GM12878 (cell line): ENCODE measurements at regions not wholly inside any gene's neighbourhood (a gene's known extent, or its start where the extent isn't known, plus 50 kb on each side); places are given as distances from the start of the nearest gene placed in this dataset.

Source experiments
- ATAC-seq: fragments of 200-7000 bp; cut with Tn5 transposase; 3 replicates; pipeline ENCODE4 v1.9.1; 2020; ENCODE audit warnings: mild to moderate bottlenecking, moderate library complexity
- BruUV-seq: library from RNA; stranded (reverse); fragments of 400-500 nt; replicated peaks from 2 replicates; lab custom pipeline; 2021; lab: Mats Ljungman, UMichigan
- CTCF ChIA-PET: fragments of 300-600 bp; sonication (Branson Sonifier 250); formaldehyde crosslinking; extraction: SDS; loops from one replicate; lab custom pipeline; 2021; ENCODE audit warnings: inconsistent platforms; lab: Yijun Ruan, JAX
- POLR2A ChIA-PET: fragments of 350-600 bp; formaldehyde crosslinking; extraction: SDS; loops from one replicate; lab custom pipeline; 2021; ENCODE audit warnings: inconsistent platforms; lab: Charles Lee
- RAD21 ChIA-PET: fragments of 300-600 bp; sonication (Branson Sonifier 250); formaldehyde crosslinking; loops from one replicate; lab custom pipeline; 2023; ENCODE audit warnings: antibody characterized with exemption; ENCODE audit not compliant: unreplicated experiment; lab: Charles Lee
- SMC1A ChIA-PET: fragments of 300-600 bp; sonication (Branson Sonifier 250); formaldehyde crosslinking; loops from one replicate; lab custom pipeline; 2023; ENCODE audit not compliant: unreplicated experiment, uncharacterized antibody; lab: Charles Lee
- DNase-seq: peaks from one replicate; pipeline ENCODE4 v3.0.0-alpha.2; 2011; ENCODE audit warnings: low read depth, low spot score
- FAIRE-seq: peaks from 3 replicates; lab custom pipeline; 2011; peaks lifted over from hg19 to GRCh38; lab: Jason Lieb, UNC
- H2AFZ ChIP-seq: 2 replicates; pipeline ENCODE4 v1.6.0; 2011; ENCODE audit warnings: low read depth, low read length, control low read depth; ENCODE audit not compliant: control insufficient read depth
- H3K27ac ChIP-seq: 2 replicates; pipeline ENCODE4 v1.5.1; 2011; ENCODE audit warnings: control low read depth; ENCODE audit not compliant: control insufficient read depth, insufficient read depth
- H3K27me3 ChIP-seq, 2 experiments: replicated peaks in 1 of 2; 2 replicates each; pipeline versions ENCODE4 v1.6.0 to v1.6.1; 2011; ENCODE audit warnings: low read length in 1 of 2; ENCODE audit not compliant: control insufficient read depth in 2 of 2, insufficient read depth in 2 of 2
- H3K36me3 ChIP-seq, 2 experiments: 2 replicates each; pipeline ENCODE4 v1.5.1; 2011; ENCODE audit warnings: low read length in 1 of 2; ENCODE audit not compliant: control insufficient read depth in 2 of 2, insufficient read depth in 2 of 2
- H3K4me1 ChIP-seq: 2 replicates; pipeline ENCODE4 v1.6.1; 2011; ENCODE audit warnings: mild to moderate bottlenecking, low read length, moderate library complexity, mixed read lengths; ENCODE audit not compliant: control insufficient read depth, insufficient read depth
- H3K4me2 ChIP-seq: 2 replicates; pipeline ENCODE4 v1.6.0; 2011; ENCODE audit warnings: control low read depth; ENCODE audit not compliant: control insufficient read depth, insufficient read depth
- H3K4me3 ChIP-seq: fragments of 200-600 bp; sonication (generic); 2 replicates; pipeline ENCODE4 v1.5.1; 2016
- H3K79me2 ChIP-seq: 2 replicates; pipeline ENCODE4 v1.6.0; 2011; ENCODE audit warnings: low read length; ENCODE audit not compliant: control insufficient read depth, insufficient read depth
- H3K9ac ChIP-seq: 2 replicates; pipeline ENCODE4 v1.8.0; 2011; ENCODE audit warnings: low read length, control low read depth, mixed read lengths; ENCODE audit not compliant: control insufficient read depth, insufficient read depth
- H3K9me3 ChIP-seq: replicated peaks from 3 replicates; pipeline ENCODE4 v1.5.1; 2011; ENCODE audit warnings: mild to moderate bottlenecking, low read length; ENCODE audit not compliant: control insufficient read depth, insufficient read depth
- H4K20me1 ChIP-seq: 2 replicates; pipeline ENCODE4 v1.6.0; 2011; ENCODE audit not compliant: control insufficient read depth, insufficient read depth
- ESRRA ChIP-seq: IDR thresholded peaks from 2 replicates; pipeline ENCODE4 v1.6.1; 2012; ENCODE audit warnings: mild to moderate bottlenecking, low read length, improper control_type of control experiment
- JUND ChIP-seq: IDR thresholded peaks from 2 replicates; pipeline ENCODE4 v1.6.1; 2012; ENCODE audit warnings: low read depth, mild to moderate bottlenecking, low read length, improper control_type of control experiment, moderate library complexity
- KLF5 ChIP-seq: fragments of 450-650 bp; IDR thresholded peaks from 2 replicates; pipeline ENCODE4 v1.6.1; 2014; ENCODE audit warnings: mild to moderate bottlenecking; ENCODE audit not compliant: partially characterized antibody
- MEF2B ChIP-seq: fragments of 450-650 bp; IDR thresholded peaks from 2 replicates; pipeline ENCODE4 v1.6.1; 2018; ENCODE audit warnings: mild to moderate bottlenecking, moderate library complexity; ENCODE audit not compliant: partially characterized antibody, poor library complexity, severe bottlenecking
- RAD51 ChIP-seq: fragments of 450-650 bp; IDR thresholded peaks from 2 replicates; pipeline ENCODE4 v1.6.1; 2016; ENCODE audit warnings: moderate library complexity, mild to moderate bottlenecking, inconsistent platforms
- SMC3 ChIP-seq: IDR thresholded peaks from 2 replicates; pipeline ENCODE4 v1.6.1; 2011; ENCODE audit warnings: low read length, improper control_type of control experiment, borderline replicate concordance
- WGBS: methylation state at CpG from one replicate; pipeline ENCODE4 v1.1.6; 2016; ENCODE audit warnings: low lambda C conversion rate; ENCODE audit not compliant: insufficient replicate concordance, insufficient coverage; ENCODE audit errors: missing lambda C conversion rate; 5-methylcytosine and 5-hydroxymethylcytosine counted together
- in situ Hi-C: fragments of 300-500 bp; cut with MboI; formaldehyde crosslinking; loops from 9 replicates; pipeline ENCODE4 v1.14.3; 2018; ENCODE audit warnings: mixed read lengths
- intact Hi-C: fragments of 100-400 bp; cut with micrococcal nuclease; formaldehyde crosslinking; loops from one replicate; pipeline ENCODE4 v1.14.2; 2022; ENCODE audit not compliant: unreplicated experiment
- TF ChIP-seq, protein P1 (sequence below): fragments of 450-650 bp; formaldehyde crosslinking; IDR thresholded peaks from 2 replicates; pipeline ENCODE4 v1.4.0; 2022; ENCODE audit warnings: mild to moderate bottlenecking, moderate library complexity

- no peak overlapping the region for H3K4me2 ChIP-seq
- ChIA-PET SMC1A (interaction anchor here (0.7 to 12.8 kb wide), 7 partner anchors 10 to 1755 kb away, joined by 3 to 110 read pairs (median 5); no protein-coding TSS in a partner anchor), POLR2A (interaction anchor here (0.9 kb wide), 1 partner anchor 30 kb away, joined by 3 read pairs; no protein-coding TSS in a partner anchor), CTCF (interaction anchor here (9.9 kb wide), 1 partner anchor 48 kb away, joined by 112 read pairs; no protein-coding TSS in a partner anchor), RAD21 (interaction anchor here (8.3 kb wide), 1 partner anchor 46 kb away, joined by 121 read pairs; no protein-coding TSS in a partner anchor)
- peaks cover 16% of the 10 kb centered on the region for H3K4me1 ChIP-seq
- no peaks in the 10 kb centered on the region for H3K9me3 ChIP-seq
- TF ChIP-seq KLF5 (no peak), SMC3 (no peak), JUND (no peak), MEF2B (no peak), ESRRA (no peak), RAD51 (no peak)
- TF ChIP-seq, protein P1, sequence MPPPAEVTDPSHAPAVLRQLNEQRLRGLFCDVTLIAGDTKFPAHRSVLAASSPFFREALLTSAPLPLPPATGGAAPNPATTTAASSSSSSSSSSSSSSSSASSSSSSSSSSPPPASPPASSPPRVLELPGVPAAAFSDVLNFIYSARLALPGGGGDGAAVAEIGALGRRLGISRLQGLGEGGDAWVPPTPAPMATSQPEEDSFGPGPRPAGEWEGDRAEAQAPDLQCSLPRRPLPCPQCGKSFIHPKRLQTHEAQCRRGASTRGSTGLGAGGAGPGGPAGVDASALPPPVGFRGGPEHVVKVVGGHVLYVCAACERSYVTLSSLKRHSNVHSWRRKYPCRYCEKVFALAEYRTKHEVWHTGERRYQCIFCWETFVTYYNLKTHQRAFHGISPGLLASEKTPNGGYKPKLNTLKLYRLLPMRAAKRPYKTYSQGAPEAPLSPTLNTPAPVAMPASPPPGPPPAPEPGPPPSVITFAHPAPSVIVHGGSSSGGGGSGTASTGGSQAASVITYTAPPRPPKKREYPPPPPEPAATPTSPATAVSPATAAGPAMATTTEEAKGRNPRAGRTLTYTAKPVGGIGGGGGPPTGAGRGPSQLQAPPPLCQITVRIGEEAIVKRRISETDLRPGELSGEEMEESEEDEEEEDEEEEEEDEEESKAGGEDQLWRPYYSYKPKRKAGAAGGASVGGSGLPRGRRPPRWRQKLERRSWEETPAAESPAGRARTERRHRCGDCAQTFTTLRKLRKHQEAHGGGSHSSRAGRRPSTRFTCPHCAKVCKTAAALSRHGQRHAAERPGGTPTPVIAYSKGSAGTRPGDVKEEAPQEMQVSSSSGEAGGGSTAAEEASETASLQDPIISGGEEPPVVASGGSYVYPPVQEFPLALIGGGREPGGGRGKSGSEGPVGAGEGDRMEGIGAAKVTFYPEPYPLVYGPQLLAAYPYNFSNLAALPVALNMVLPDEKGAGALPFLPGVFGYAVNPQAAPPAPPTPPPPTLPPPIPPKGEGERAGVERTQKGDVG (CRISPR knock-in tag) = no peak
- H4K20me1 ChIP-seq = no peaks in the 10 kb centered on the region
- FAIRE-seq (no peak), ATAC-seq (no peak), DNase-seq (no peak)
- no peak overlapping the region for H3K9ac ChIP-seq
- in situ Hi-C loops = no loop called here
- H3K79me2 ChIP-seq = no peaks in the 10 kb centered on the region
- H3K27me3 ChIP-seq = no peaks in the 10 kb centered on the region
- no peaks in the 10 kb centered on the region for H3K36me3 ChIP-seq
- H3K4me3 ChIP-seq = no peak overlapping the region
- 6% methylated on average over 1 of the region's 1 CpG for WGBS
- no peak overlapping the region for H2AFZ ChIP-seq
- no peak overlapping the region for H3K27ac ChIP-seq
- intact Hi-C loops = no loop called here
- BruUV-seq = no TSS peak
Observed at GRCh38 chr4:53658029-53658428, 66.7 kb upstream of the LNX1 start.
